ENCODE measurements at regions not wholly inside any gene's neighbourhood (a gene's known extent, or its start where the extent isn't known, plus 50 kb on each side); places are given as distances from the start of the nearest gene placed in this dataset.
A peak's percentile ranks its signal among the peaks of the same experiment; 100 is the strongest.

GRCh38 chr18:43876286-43876685 is 599.0 kb upstream of the SYT4 start:
- Mint-ChIP-seq H3K36me3 (no peaks in the 10 kb centered on the region), H3K9me3 (peaks cover 0 to 15% (median 9%) of the 10 kb centered on the region in 5 donors), H3K27ac (no peak overlapping the region), H3K4me1 (no peaks in the 10 kb centered on the region), H3K27me3 (no peaks in the 10 kb centered on the region), H3K4me3 (no peak overlapping the region)
- Histone ChIP-seq H3K9me3 (ENCODE audit: low read length) (no peaks in the 10 kb centered on the region), H3K4me1 (ENCODE audit: insufficient read depth, low read length) (no peaks in the 10 kb centered on the region), H3K4me3 (ENCODE audit: low read length) (no peak overlapping the region), H3K27me3 (ENCODE audit: insufficient read depth, low read length, poor library complexity, severe bottlenecking) (no peaks in the 10 kb centered on the region), H3K36me3 (ENCODE audit: insufficient read depth, low read length) (no peaks in the 10 kb centered on the region), H3K27ac (ENCODE audit: low read depth, low read length) (no peak overlapping the region)
- CTCF ChIA-PET: no interaction called here
- POLR2A ChIA-PET: no interaction called here
- DNase-seq: no peak

- CTCF ChIA-PET: no interaction called here
Observed at GRCh38 chr18:43876748-43877147, 599.5 kb upstream of the SYT4 start.

GRCh38 chr18:43877616-43878321 is 600.5 kb upstream of the SYT4 start:
- no peaks in the 10 kb centered on the region for H3K9me3 ChIP-seq (ENCODE audit: low read length)
- DNase-seq: no peak
- Mint-ChIP-seq H3K27me3 (no peaks in the 10 kb centered on the region), H3K9me3 (peaks cover 0 to 21% (median 7%) of the 10 kb centered on the region in 5 donors), H3K27ac (no peak overlapping the region), H3K4me3 (no peak overlapping the region), H3K36me3 (no peaks in the 10 kb centered on the region), H3K4me1 (no peaks in the 10 kb centered on the region)
- CTCF ChIA-PET: no interaction called here
- no peaks in the 10 kb centered on the region for H3K36me3 ChIP-seq (ENCODE audit: insufficient read depth, low read length)
- no peaks in the 10 kb centered on the region for H3K4me1 ChIP-seq (ENCODE audit: insufficient read depth, low read length)
- H3K27ac ChIP-seq (ENCODE audit: low read depth, low read length): no peak overlapping the region
- H3K4me3 ChIP-seq (ENCODE audit: low read length): no peak overlapping the region
- POLR2A ChIA-PET: no interaction called here
- no peaks in the 10 kb centered on the region for H3K27me3 ChIP-seq (ENCODE audit: insufficient read depth, low read length, poor library complexity, severe bottlenecking)

More at GRCh38 chr18:43876748-43877147, 599.5 kb upstream of the SYT4 start:
- no peak for DNase-seq
- no peak overlapping the region for H3K4me3 ChIP-seq (ENCODE audit: low read length)
- H3K27me3 Mint-ChIP-seq: no peaks in the 10 kb centered on the region
- no peaks in the 10 kb centered on the region for H3K36me3 Mint-ChIP-seq
- POLR2A ChIA-PET: no interaction called here
- no peak overlapping the region for H3K27ac ChIP-seq (ENCODE audit: low read depth, low read length)
- H3K27me3 ChIP-seq (ENCODE audit: insufficient read depth, low read length, poor library complexity, severe bottlenecking): no peaks in the 10 kb centered on the region
- H3K9me3 Mint-ChIP-seq: peaks cover 0 to 20% (median 7%) of the 10 kb centered on the region in 5 donors
- H3K9me3 ChIP-seq (ENCODE audit: low read length): no peaks in the 10 kb centered on the region
- H3K4me3 Mint-ChIP-seq: no peak overlapping the region
- no peaks in the 10 kb centered on the region for H3K4me1 ChIP-seq (ENCODE audit: insufficient read depth, low read length)
- H3K36me3 ChIP-seq (ENCODE audit: insufficient read depth, low read length): no peaks in the 10 kb centered on the region
- H3K27ac Mint-ChIP-seq: peak overlapping the region in 1 of 8 donors; percentile 77
- no peaks in the 10 kb centered on the region for H3K4me1 Mint-ChIP-seq

GRCh38 chr18:43879415-43879814 is 602.1 kb upstream of the SYT4 start:
- H3K4me1 Mint-ChIP-seq: no peaks in the 10 kb centered on the region
- peaks cover 0 to 21% (median 7%) of the 10 kb centered on the region in 5 donors for H3K9me3 Mint-ChIP-seq
- no peak for DNase-seq
- no peak overlapping the region for H3K27ac Mint-ChIP-seq
- H3K36me3 Mint-ChIP-seq: no peaks in the 10 kb centered on the region
- no peaks in the 10 kb centered on the region for H3K27me3 Mint-ChIP-seq
- Histone ChIP-seq H3K27me3 (ENCODE audit: insufficient read depth, low read length, poor library complexity, severe bottlenecking) (no peaks in the 10 kb centered on the region), H3K4me1 (ENCODE audit: insufficient read depth, low read length) (no peaks in the 10 kb centered on the region), H3K36me3 (ENCODE audit: insufficient read depth, low read length) (no peaks in the 10 kb centered on the region), H3K9me3 (ENCODE audit: low read length) (no peaks in the 10 kb centered on the region), H3K27ac (ENCODE audit: low read depth, low read length) (no peak overlapping the region), H3K4me3 (ENCODE audit: low read length) (no peak overlapping the region)
- CTCF ChIA-PET: no interaction called here
- POLR2A ChIA-PET: no interaction called here
- H3K4me3 Mint-ChIP-seq: no peak overlapping the region

- no peaks in the 10 kb centered on the region for H3K9me3 ChIP-seq (ENCODE audit: low read length)
- H3K36me3 ChIP-seq (ENCODE audit: insufficient read depth, low read length): no peaks in the 10 kb centered on the region
- no peaks in the 10 kb centered on the region for H3K27me3 ChIP-seq (ENCODE audit: insufficient read depth, low read length, poor library complexity, severe bottlenecking)
- H3K27me3 Mint-ChIP-seq: no peaks in the 10 kb centered on the region
- H3K27ac ChIP-seq (ENCODE audit: low read depth, low read length): no peak overlapping the region
- H3K36me3 Mint-ChIP-seq: no peaks in the 10 kb centered on the region
- H3K4me3 Mint-ChIP-seq: no peak overlapping the region
- no peak overlapping the region for H3K4me3 ChIP-seq (ENCODE audit: low read length)
- H3K4me1 ChIP-seq (ENCODE audit: insufficient read depth, low read length): no peaks in the 10 kb centered on the region
- DNase-seq: no peak
- CTCF ChIA-PET: no interaction called here
- H3K4me1 Mint-ChIP-seq: no peaks in the 10 kb centered on the region
- peaks cover 5 to 34% (median 9%) of the 10 kb centered on the region in 5 donors for H3K9me3 Mint-ChIP-seq
- POLR2A ChIA-PET: no interaction called here
- H3K27ac Mint-ChIP-seq: no peak overlapping the region
Observed at GRCh38 chr18:43882358-43883055, 605.2 kb upstream of the SYT4 start.

- peaks cover 8 to 38% (median 9%) of the 10 kb centered on the region in 5 donors for H3K9me3 Mint-ChIP-seq
- H3K4me1 ChIP-seq (ENCODE audit: insufficient read depth, low read length): no peaks in the 10 kb centered on the region
- no peak for DNase-seq
- H3K4me1 Mint-ChIP-seq: no peaks in the 10 kb centered on the region
- H3K4me3 ChIP-seq (ENCODE audit: low read length): no peak overlapping the region
- no peaks in the 10 kb centered on the region for H3K27me3 Mint-ChIP-seq
- H3K27ac Mint-ChIP-seq: no peak overlapping the region
- no peaks in the 10 kb centered on the region for H3K36me3 ChIP-seq (ENCODE audit: insufficient read depth, low read length)
- H3K4me3 Mint-ChIP-seq: no peak overlapping the region
- ChIA-PET CTCF (no interaction called here), POLR2A (no interaction called here)
- no peaks in the 10 kb centered on the region for H3K9me3 ChIP-seq (ENCODE audit: low read length)
- no peaks in the 10 kb centered on the region for H3K27me3 ChIP-seq (ENCODE audit: insufficient read depth, low read length, poor library complexity, severe bottlenecking)
- H3K27ac ChIP-seq (ENCODE audit: low read depth, low read length): no peak overlapping the region
- no peaks in the 10 kb centered on the region for H3K36me3 Mint-ChIP-seq
Observed at GRCh38 chr18:43883886-43884285, 606.6 kb upstream of the SYT4 start.

GRCh38 chr18:43886341-43886740 is 609.1 kb upstream of the SYT4 start:
- Histone ChIP-seq H3K4me1 (ENCODE audit: insufficient read depth, low read length) (no peaks in the 10 kb centered on the region), H3K36me3 (ENCODE audit: insufficient read depth, low read length) (no peaks in the 10 kb centered on the region), H3K27me3 (ENCODE audit: insufficient read depth, low read length, poor library complexity, severe bottlenecking) (no peaks in the 10 kb centered on the region), H3K9me3 (ENCODE audit: low read length) (no peaks in the 10 kb centered on the region), H3K4me3 (ENCODE audit: low read length) (no peak overlapping the region), H3K27ac (ENCODE audit: low read depth, low read length) (no peak overlapping the region)
- POLR2A ChIA-PET: no interaction called here
- Mint-ChIP-seq H3K4me3 (no peak overlapping the region), H3K9me3 (peaks cover 6 to 29% (median 11%) of the 10 kb centered on the region in 5 donors), H3K4me1 (no peaks in the 10 kb centered on the region), H3K27ac (no peak overlapping the region), H3K36me3 (no peaks in the 10 kb centered on the region), H3K27me3 (no peaks in the 10 kb centered on the region)
- DNase-seq: no peak
- CTCF ChIA-PET: no interaction called here

GRCh38 chr18:43887491-43887890 is 610.2 kb upstream of the SYT4 start:
- Histone ChIP-seq H3K9me3 (ENCODE audit: low read length) (no peaks in the 10 kb centered on the region), H3K36me3 (ENCODE audit: insufficient read depth, low read length) (no peaks in the 10 kb centered on the region)

More at GRCh38 chr18:43887491-43887890, 610.2 kb upstream of the SYT4 start:
- no peak for DNase-seq
- H3K27me3 Mint-ChIP-seq: no peaks in the 10 kb centered on the region
- no peaks in the 10 kb centered on the region for H3K4me1 ChIP-seq (ENCODE audit: insufficient read depth, low read length)
- no peak overlapping the region for H3K4me3 ChIP-seq (ENCODE audit: low read length)
- no peaks in the 10 kb centered on the region for H3K36me3 Mint-ChIP-seq
- H3K9me3 Mint-ChIP-seq: peaks cover 6 to 23% (median 11%) of the 10 kb centered on the region in 5 donors
- H3K4me1 Mint-ChIP-seq: no peaks in the 10 kb centered on the region
- no peak overlapping the region for H3K27ac Mint-ChIP-seq
- CTCF ChIA-PET: no interaction called here
- no peak overlapping the region for H3K27ac ChIP-seq (ENCODE audit: low read depth, low read length)
- POLR2A ChIA-PET: no interaction called here
- no peak overlapping the region for H3K4me3 Mint-ChIP-seq
- no peaks in the 10 kb centered on the region for H3K27me3 ChIP-seq (ENCODE audit: insufficient read depth, low read length, poor library complexity, severe bottlenecking)

Measured in CD8-positive, alpha-beta memory T cell (primary cell).